ENCODE measurements at regions not wholly inside any gene's neighbourhood (a gene's known extent, or its start where the extent isn't known, plus 50 kb on each side); places are given as distances from the start of the nearest gene placed in this dataset.

DNA sequence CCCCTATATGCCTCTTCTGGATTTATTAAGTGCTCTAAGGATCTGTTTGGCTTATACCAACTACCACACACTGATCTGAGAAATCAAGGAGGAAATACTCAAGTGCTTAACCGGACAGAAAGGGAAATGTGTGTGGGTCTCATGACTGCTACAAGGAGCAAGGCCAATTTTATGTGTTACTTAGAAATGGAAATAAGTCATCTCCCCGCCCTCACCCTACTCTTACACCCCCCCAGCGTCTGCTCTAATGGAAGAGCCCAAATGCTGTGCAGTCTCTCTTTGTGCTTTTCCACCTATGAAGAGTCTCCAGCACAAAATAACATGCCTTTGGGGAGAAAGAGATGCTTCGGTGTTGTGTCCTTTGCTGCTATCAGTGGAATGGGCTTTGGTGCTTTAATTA, 428.8 kb upstream of the ARID1B start:
- H3K36me3 ChIP-seq (ENCODE audit: insufficient read depth, low read length), result no peaks in the 10 kb centered on the region
- no peak overlapping the region for H3K4me3 ChIP-seq (ENCODE audit: low read length)
- no peaks in the 10 kb centered on the region for H3K9me3 ChIP-seq (ENCODE audit: low read length)
- no peaks in the 10 kb centered on the region for H3K27me3 ChIP-seq (ENCODE audit: insufficient read depth, low read length)
- H2AFZ ChIP-seq (ENCODE audit: low read depth, low read length), result no peak overlapping the region
- no peaks in the 10 kb centered on the region for H3K4me1 ChIP-seq (ENCODE audit: insufficient read depth, low read length)

DNA sequence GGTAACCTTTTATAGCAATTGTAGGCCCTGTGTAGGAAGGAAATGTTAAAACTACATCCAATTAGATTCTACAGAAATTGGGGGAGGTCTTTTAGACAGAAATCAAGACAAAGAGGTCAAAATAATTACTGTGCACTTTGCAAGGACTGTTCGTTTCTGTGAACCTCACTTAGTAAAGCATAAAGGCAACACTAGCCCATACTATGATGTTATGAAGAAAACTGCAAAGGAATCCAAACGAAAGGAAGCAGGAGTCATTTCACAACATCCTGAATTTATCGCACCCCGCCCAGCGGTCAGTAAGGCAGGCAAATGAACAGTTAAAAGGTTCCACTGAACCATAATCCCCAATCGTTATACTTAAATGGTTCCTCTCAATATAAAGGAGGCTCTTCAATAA, 429.5 kb upstream of the ARID1B start:
- no peak overlapping the region for H3K4me3 ChIP-seq (ENCODE audit: low read length)
- H3K36me3 ChIP-seq (ENCODE audit: insufficient read depth, low read length), result no peaks in the 10 kb centered on the region

DNA sequence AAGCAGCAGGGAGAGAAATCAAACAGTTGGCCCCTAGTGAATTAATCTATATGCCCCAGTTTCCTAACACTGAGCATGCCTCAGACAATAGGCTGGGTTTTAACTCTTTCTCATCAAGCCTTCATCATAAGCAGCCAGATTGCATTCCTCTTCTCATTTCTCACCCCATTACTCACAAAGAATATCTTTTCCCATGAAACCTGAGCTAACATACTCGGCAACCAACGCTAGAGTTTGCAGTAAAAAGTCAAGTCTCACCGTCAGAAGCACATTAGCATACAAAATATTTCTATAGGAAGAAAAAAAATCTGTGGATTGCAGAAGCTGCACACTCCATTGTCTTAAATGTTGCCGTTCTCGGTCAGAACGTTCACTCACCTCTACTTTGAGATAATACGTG, 429.9 kb upstream of the ARID1B start:
- no peak overlapping the region for H2AFZ ChIP-seq (ENCODE audit: low read depth, low read length)
- H3K4me3 ChIP-seq (ENCODE audit: low read length), result no peak overlapping the region

More for the DNA sequence above, 429.5 kb upstream of the ARID1B start:
- Histone ChIP-seq H2AFZ (ENCODE audit: low read depth, low read length) (no peak overlapping the region), H3K9me3 (ENCODE audit: low read length) (no peaks in the 10 kb centered on the region), H3K27me3 (ENCODE audit: insufficient read depth, low read length) (no peaks in the 10 kb centered on the region), H3K4me1 (ENCODE audit: insufficient read depth, low read length) (no peaks in the 10 kb centered on the region)

DNA sequence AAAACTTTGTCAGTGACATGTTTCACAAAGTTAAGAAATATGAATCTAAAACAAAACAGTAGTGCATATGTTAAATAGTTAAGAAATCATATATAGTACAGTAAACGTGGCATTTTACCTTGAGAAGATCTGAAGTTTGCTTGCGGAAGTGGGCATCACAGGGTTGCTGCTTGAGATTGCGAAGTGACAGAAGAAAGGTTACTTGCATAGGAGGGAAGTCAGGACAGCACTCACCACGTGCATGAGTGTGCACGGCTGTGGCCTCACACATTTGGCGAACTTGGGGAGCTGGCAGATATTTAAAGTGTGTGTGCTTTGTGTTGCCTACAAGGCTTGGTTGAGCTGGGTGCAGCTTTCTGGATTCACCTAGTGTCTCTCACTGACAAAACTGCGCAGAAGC, 431.5 kb upstream of the ARID1B start:
- Histone ChIP-seq H3K27me3 (ENCODE audit: insufficient read depth, low read length) (peaks cover 3% of the 10 kb centered on the region), H3K9me3 (ENCODE audit: low read length) (no peaks in the 10 kb centered on the region), H2AFZ (ENCODE audit: low read depth, low read length) (no peak overlapping the region), H3K36me3 (ENCODE audit: insufficient read depth, low read length) (no peaks in the 10 kb centered on the region), H3K4me1 (ENCODE audit: insufficient read depth, low read length) (no peaks in the 10 kb centered on the region), H3K4me3 (ENCODE audit: low read length) (no peak overlapping the region)

More for the DNA sequence above, 429.9 kb upstream of the ARID1B start:
- H3K27me3 ChIP-seq (ENCODE audit: insufficient read depth, low read length), result peaks cover under 1% of the 10 kb centered on the region
- no peaks in the 10 kb centered on the region for H3K9me3 ChIP-seq (ENCODE audit: low read length)
- H3K36me3 ChIP-seq (ENCODE audit: insufficient read depth, low read length), result no peaks in the 10 kb centered on the region
- no peaks in the 10 kb centered on the region for H3K4me1 ChIP-seq (ENCODE audit: insufficient read depth, low read length)

DNA sequence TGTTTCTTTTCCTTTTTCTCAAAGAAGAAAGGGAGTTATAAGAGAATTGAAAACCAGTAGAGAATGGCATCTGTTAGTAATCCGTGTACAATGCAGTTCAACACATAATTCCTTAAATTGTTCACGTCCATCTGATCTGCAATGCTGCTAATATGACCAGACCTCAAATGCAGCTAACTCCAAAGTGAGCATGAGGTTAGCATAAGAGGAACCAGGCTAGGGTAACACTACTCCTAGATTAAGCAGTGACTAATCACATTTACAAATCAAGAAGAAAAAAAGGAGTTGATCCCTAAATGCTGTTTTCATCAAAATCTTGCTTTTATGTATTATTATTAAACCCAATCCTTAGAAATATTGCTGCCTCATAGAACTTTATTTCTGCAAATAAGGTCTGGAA, 432.7 kb upstream of the ARID1B start:
- H2AFZ ChIP-seq (ENCODE audit: low read depth, low read length), result no peak overlapping the region
- H3K4me1 ChIP-seq (ENCODE audit: insufficient read depth, low read length), result no peaks in the 10 kb centered on the region
- no peaks in the 10 kb centered on the region for H3K36me3 ChIP-seq (ENCODE audit: insufficient read depth, low read length)
- H3K27me3 ChIP-seq (ENCODE audit: insufficient read depth, low read length), result peaks cover 3% of the 10 kb centered on the region
- H3K4me3 ChIP-seq (ENCODE audit: low read length), result no peak overlapping the region
- H3K9me3 ChIP-seq (ENCODE audit: low read length), result no peaks in the 10 kb centered on the region

DNA sequence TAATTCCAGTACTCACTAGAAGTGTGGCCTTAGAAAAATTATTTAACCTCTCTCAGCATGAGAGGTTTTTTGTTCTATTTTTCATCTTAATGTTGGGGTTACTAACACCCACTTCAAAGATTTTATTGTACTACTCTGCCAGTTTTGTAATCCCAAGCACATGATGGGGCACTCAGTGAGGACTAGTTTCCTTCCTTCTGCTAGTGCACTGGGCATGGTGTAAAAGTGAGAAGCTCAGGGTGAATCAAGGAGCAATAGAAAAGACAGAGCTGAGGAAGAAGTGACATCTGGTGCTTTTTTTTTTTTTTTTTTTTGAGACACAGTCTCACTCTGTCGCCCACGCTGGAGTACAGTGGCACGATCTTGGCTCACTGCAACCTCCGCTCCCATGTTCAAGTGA, 439.4 kb upstream of the ARID1B start:
- Histone ChIP-seq H3K9me3 (ENCODE audit: low read length) (no peaks in the 10 kb centered on the region), H3K27me3 (ENCODE audit: insufficient read depth, low read length) (peaks cover 3% of the 10 kb centered on the region), H3K4me3 (ENCODE audit: low read length) (no peak overlapping the region), H2AFZ (ENCODE audit: low read depth, low read length) (no peak overlapping the region), H3K36me3 (ENCODE audit: insufficient read depth, low read length) (no peaks in the 10 kb centered on the region), H3K4me1 (ENCODE audit: insufficient read depth, low read length) (no peaks in the 10 kb centered on the region)

DNA sequence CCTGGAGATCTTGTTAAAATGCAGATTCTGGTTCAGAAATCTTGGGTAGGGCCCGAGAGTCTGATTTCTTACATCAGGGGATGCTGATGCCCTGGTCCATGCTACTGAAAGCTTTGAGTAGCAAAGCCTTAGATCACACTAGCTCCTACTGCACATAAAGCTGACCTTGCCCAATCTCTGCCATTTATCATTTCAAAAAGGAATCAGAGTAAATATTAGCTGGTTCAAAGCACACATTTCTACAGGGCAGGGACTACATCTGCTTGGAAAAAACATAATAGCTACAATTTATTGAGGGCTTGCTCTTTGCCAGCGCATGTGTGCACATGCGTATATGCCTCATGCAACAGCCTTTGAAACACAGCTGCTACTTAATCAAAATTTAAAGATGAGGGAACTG, 440.4 kb upstream of the ARID1B start:
- Histone ChIP-seq H3K4me1 (ENCODE audit: insufficient read depth, low read length) (no peaks in the 10 kb centered on the region), H3K27me3 (ENCODE audit: insufficient read depth, low read length) (no peaks in the 10 kb centered on the region), H2AFZ (ENCODE audit: low read depth, low read length) (no peak overlapping the region), H3K9me3 (ENCODE audit: low read length) (no peaks in the 10 kb centered on the region), H3K36me3 (ENCODE audit: insufficient read depth, low read length) (no peaks in the 10 kb centered on the region), H3K4me3 (ENCODE audit: low read length) (no peak overlapping the region)

DNA sequence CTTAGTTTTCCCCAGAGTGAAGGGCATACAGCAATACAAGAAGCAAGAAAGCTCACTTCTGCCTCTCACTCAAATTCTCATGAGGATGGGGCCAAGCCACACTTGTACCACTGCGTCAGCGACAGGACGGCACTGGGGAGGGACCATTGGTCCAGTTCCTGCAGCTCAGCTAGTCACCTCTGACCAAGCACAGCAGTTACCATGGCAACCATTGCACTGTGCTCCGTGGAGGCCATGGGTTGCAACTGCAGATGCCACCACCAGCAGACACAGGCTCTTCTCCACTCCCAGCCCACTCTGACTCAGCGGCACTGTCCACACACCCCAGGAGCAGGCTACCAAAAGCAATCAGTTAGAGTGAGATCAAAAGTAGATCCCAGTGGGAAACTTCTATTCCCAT, 441.1 kb upstream of the ARID1B start:
- no peaks in the 10 kb centered on the region for H3K36me3 ChIP-seq (ENCODE audit: insufficient read depth, low read length)
- H3K27me3 ChIP-seq (ENCODE audit: insufficient read depth, low read length), result no peaks in the 10 kb centered on the region
- no peaks in the 10 kb centered on the region for H3K9me3 ChIP-seq (ENCODE audit: low read length)
- no peak overlapping the region for H3K4me3 ChIP-seq (ENCODE audit: low read length)
- H2AFZ ChIP-seq (ENCODE audit: low read depth, low read length), result no peak overlapping the region
- no peaks in the 10 kb centered on the region for H3K4me1 ChIP-seq (ENCODE audit: insufficient read depth, low read length)

DNA sequence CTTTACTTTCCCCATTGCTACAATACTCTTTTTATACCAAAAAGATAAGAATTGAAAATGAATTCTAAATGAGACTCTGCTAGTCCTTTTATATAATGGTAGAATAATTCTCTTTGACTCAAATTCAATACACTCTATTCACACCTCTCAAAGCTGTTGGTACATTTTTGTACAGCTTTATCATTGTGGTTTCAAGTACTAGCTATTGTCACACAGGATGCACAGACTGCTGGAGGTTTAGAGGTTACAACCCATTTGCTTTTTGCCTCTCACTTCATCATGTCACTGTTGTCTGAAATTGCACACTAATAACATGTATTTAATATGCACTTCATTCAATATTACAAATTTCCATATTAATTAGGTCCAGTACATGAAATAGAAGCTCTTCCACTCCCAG, 442.2 kb upstream of the ARID1B start:
- H3K36me3 ChIP-seq (ENCODE audit: insufficient read depth, low read length), result no peaks in the 10 kb centered on the region
- no peaks in the 10 kb centered on the region for H3K4me1 ChIP-seq (ENCODE audit: insufficient read depth, low read length)
- H3K9me3 ChIP-seq (ENCODE audit: low read length), result no peaks in the 10 kb centered on the region
- H3K27me3 ChIP-seq (ENCODE audit: insufficient read depth, low read length), result no peaks in the 10 kb centered on the region
- H3K4me3 ChIP-seq (ENCODE audit: low read length), result no peak overlapping the region
- no peak overlapping the region for H2AFZ ChIP-seq (ENCODE audit: low read depth, low read length)

DNA sequence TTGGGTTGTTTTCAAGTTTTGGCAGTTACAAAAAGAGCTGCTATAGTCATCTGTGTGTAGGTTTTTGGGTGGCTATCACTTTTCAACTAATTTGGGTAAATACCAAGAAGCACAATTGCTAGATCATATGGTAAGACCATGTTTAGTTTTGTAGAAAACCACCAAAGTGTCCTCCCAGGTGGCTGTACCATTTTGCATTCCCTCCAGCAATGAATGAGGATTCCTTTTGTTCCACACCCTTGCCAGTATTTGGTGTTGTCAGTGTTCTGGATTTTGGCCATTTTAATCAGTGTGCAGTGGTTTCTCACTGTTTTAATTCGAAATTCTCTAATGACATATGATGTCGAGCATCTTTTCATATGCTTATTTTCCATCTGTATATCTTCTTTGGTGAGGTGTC, 457.5 kb upstream of the ARID1B start:
- no peaks in the 10 kb centered on the region for H3K9me3 ChIP-seq (ENCODE audit: low read length)
- H3K4me3 ChIP-seq (ENCODE audit: low read length), result no peak overlapping the region
- no peaks in the 10 kb centered on the region for H3K27me3 ChIP-seq (ENCODE audit: insufficient read depth, low read length)
- no peaks in the 10 kb centered on the region for H3K4me1 ChIP-seq (ENCODE audit: insufficient read depth, low read length)
- no peak overlapping the region for H2AFZ ChIP-seq (ENCODE audit: low read depth, low read length)
- H3K36me3 ChIP-seq (ENCODE audit: insufficient read depth, low read length), result no peaks in the 10 kb centered on the region

DNA sequence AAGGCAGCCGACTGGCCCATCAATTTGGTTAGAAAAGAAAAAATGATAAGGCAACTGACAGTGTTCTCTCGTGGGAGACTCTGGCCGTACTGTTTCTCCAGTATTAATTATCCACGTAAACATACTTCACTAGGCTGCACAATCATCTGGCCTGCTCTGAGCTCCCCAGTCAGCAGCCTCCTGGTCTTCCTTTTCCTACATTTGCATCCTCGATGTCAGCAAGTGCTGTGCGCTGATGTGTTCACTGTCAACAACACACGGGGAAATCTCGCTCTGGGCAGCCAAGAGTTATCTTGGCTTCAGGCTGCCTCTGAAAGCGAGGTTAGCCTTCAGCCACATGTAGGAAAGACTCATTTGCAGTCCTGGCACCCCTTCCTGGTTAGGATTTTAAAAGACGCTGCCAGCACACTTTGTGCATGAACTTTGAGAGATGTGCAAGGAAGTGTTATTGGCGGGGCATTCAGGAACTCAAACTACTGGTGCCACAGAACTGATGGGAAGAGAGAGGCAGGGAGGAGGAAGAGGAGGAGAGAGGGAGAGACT, 460.5 kb upstream of the ARID1B start:
- no peaks in the 10 kb centered on the region for H3K4me1 ChIP-seq (ENCODE audit: insufficient read depth, low read length)
- no peaks in the 10 kb centered on the region for H3K9me3 ChIP-seq (ENCODE audit: low read length)
- no peak overlapping the region for H3K4me3 ChIP-seq (ENCODE audit: low read length)
- no peak overlapping the region for H2AFZ ChIP-seq (ENCODE audit: low read depth, low read length)
- no peaks in the 10 kb centered on the region for H3K27me3 ChIP-seq (ENCODE audit: insufficient read depth, low read length)
- H3K36me3 ChIP-seq (ENCODE audit: insufficient read depth, low read length), result no peaks in the 10 kb centered on the region

DNA sequence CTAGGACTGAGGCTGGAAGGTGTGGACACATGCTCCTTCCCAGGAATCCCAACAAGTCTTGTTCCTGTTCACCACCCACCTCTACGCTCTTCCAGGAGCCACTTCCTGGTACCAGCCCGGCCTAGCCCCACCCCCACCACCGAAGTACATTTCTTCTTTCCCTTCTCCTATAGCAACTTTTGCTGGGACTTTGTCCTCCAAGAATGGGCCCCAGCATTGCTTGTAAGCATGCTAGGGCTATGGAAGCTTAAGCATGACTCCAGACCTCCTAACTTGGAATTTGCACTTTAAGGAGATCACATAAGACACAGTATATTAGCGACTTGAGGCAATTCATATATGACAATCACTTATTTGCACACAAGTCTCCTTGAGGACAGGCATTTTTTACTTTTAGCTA, 462.0 kb upstream of the ARID1B start:
- no peaks in the 10 kb centered on the region for H3K4me1 ChIP-seq (ENCODE audit: insufficient read depth, low read length)
- H2AFZ ChIP-seq (ENCODE audit: low read depth, low read length), result no peak overlapping the region
- no peak overlapping the region for H3K4me3 ChIP-seq (ENCODE audit: low read length)
- H3K9me3 ChIP-seq (ENCODE audit: low read length), result no peaks in the 10 kb centered on the region
- H3K27me3 ChIP-seq (ENCODE audit: insufficient read depth, low read length), result no peaks in the 10 kb centered on the region
- no peaks in the 10 kb centered on the region for H3K36me3 ChIP-seq (ENCODE audit: insufficient read depth, low read length)

DNA sequence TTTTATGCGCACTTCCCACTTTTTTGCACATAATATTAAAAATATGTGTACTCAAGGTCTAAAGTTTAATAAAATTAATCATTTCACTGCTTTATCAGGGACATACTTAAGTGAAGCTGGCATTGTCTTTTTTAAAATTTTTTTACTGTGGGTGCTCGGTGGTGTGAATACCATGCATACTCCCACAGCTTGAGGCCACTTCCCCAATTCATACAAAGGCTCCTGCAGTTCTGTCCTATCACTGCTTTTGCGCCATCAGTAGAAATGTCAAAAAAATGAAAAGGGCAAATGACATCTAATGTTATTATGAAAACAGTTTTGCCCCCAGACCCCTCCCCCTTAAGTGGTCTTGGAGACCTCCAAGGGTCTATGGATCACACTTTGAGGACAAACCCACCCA, 464.1 kb upstream of the ARID1B start:
- no peaks in the 10 kb centered on the region for H3K27me3 ChIP-seq (ENCODE audit: insufficient read depth, low read length)

DNA sequence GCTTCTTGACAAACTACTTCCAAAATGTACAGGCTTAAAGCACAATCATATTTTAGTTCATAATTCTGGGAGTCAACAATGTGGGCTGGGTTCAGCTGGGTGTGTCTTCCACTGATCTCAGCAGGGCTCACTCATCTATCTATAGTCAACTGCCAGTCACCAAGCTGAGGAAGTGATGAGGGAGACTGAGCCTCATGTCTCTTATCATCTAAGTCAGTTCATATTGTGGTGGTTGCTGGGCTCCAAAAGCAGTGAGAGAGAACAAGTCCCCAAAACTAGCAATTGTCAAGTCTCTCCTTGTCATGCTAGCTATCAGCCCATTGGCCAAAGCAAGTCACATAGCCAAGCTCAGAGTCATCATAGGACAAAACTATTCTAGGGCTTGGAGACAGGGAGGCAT, 465.9 kb upstream of the ARID1B start:
- no peak overlapping the region for H3K4me3 ChIP-seq (ENCODE audit: low read length)
- no peaks in the 10 kb centered on the region for H3K4me1 ChIP-seq (ENCODE audit: insufficient read depth, low read length)
- H3K27me3 ChIP-seq (ENCODE audit: insufficient read depth, low read length), result no peaks in the 10 kb centered on the region
- H3K9me3 ChIP-seq (ENCODE audit: low read length), result no peaks in the 10 kb centered on the region
- no peaks in the 10 kb centered on the region for H3K36me3 ChIP-seq (ENCODE audit: insufficient read depth, low read length)
- H2AFZ ChIP-seq (ENCODE audit: low read depth, low read length), result no peak overlapping the region

More for the DNA sequence above, 464.1 kb upstream of the ARID1B start:
- Histone ChIP-seq H3K9me3 (ENCODE audit: low read length) (no peaks in the 10 kb centered on the region), H3K4me1 (ENCODE audit: insufficient read depth, low read length) (no peaks in the 10 kb centered on the region), H2AFZ (ENCODE audit: low read depth, low read length) (no peak overlapping the region), H3K36me3 (ENCODE audit: insufficient read depth, low read length) (no peaks in the 10 kb centered on the region), H3K4me3 (ENCODE audit: low read length) (no peak overlapping the region)
